Inflammatory macrophage treated with lipopolysaccharide for 4 hours (primary cell): ENCODE measurements at regions not wholly inside any gene's neighbourhood (a gene's known extent, or its start where the extent isn't known, plus 50 kb on each side); places are given as distances from the start of the nearest gene placed in this dataset.

Source experiments
- DNase-seq: peaks from one replicate; pipeline ENCODE4 v3.0.0-alpha.2; 2020

DNA sequence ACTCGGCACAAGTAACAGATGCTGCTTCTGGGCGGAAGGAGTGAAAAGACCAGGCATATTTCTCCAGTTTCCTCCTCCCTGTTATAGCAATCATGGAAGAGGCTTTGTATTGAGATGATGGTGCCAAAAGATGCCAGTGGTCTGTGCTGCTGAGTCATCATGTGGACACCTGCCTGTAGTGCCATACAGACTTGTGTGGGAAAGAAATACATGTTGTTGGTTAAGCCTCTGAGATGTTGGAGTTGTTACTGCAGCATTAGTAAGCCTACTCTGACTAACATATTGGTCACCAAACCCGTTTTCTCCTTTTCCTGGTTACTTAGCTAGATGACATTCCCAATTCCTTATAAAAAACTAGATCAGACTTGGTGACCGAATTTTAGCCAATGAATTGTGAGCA, 356.9 kb downstream of the ZNF521 start:
- DNase-seq: no peak

- no peak for DNase-seq
Measured at GRCh38 chr18:24995755-24996154, 356.2 kb downstream of the ZNF521 start.

DNA sequence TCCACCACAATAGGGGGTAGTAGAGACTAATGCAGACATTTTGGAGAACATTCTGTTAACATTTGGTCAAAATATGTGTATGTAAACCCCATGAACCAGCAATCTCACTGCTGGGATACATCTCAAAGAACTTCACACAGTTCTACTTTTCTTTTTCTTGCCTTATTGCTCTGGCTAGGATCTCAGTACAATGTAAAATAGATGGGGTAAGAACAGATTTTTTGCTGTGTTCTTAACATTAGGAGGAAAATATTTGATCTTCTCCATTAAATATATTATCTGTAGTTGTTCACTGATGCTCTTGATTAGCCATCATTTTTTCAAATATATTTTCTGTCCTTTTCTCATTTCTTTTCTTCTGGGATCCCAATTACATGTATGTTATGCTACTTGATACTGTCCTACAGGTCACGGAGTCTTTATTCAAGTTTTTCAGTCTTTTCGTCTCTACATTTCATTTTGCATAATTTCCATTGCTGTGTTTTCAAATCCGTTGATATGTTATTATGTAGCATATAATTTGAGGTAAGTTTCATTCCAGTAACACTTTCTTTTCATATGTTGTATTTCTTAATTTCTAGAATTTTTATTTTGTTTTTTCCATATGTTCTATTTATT, 352.2 kb downstream of the ZNF521 start:
- DNase-seq: no peak

GRCh38 chr18:25001803-25002202, 350.2 kb downstream of the ZNF521 start:
- no peak for DNase-seq

DNA sequence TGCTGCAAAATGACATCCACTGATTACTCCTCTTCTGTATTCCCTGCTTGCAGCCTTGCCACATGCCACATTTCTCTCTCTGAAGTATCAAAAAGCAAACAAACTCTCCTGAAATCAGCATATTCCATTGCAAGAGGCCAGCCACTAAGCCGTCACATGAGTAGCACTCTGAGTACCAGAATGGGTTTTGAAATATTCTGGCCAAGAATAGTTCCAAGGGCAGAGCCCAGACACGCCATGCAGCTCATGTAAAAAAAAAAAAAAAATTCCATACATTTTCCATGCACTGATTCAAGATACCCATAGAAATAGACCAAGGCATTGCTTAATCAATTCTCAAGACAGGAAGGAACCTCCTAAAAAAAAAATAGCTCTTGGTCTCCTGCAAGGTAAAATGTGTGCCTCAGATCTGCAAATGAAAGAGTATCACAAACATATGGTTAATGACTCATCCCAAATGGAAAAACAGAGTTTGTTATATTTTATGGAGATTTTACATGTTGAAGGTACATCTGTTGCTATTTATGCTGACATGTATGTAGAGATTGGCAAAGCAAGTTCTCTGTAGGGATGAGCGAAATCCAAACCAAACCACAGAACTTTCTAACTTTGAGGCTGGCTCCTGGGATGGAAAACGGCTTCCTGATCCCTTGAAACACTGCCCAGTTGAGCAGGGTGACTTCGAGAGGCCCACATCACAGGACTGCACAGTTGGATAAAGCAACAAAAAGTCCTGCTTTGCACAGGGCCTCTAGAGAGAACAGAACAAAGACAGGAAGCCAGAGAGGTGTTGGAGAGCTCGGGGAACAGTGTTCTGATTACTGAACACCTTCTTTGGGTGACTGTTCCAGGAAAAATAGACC, 346.2 kb downstream of the ZNF521 start:
- no peak for DNase-seq

DNA sequence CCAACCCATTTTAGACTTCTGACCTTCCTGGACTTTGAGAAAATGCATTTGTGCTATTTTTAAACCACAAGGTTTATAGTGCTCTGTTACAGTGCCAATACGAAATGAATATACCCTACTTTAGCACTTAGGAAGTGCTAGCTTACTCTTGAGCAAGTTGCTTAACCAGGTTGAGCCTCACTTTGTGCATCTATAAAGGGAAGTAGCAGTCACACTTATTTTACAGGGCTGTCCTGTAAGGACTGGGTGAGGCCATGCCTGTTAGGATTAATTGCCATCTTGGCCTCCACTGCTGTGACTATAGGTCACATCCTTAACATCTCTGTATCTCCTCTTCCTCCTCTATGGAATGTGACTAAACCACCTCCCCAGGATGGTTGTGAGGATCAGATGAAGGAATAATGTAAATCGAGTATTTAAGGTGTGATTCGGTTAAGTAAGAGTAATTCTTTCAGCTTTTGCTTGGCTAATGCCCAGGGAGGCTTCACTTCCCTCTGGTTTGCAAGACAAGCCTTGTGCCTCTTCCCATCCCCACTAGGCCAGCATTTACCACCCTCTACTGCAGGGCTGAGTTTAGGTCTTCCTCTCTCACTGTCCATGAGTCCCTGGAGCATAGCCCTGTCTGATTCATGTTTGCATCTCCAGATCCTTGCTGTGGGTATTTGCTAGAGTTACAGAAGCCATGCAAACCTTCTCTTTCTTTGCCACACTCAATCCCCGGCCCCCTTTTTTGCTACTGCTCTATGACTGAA, 341.2 kb downstream of the ZNF521 start:
- DNase-seq: no peak
